Left ventricle myocardium inferior (tissue), 1 donor: ENCODE measurements at regions not wholly inside any gene's neighbourhood (a gene's known extent, or its start where the extent isn't known, plus 50 kb on each side); places are given as distances from the start of the nearest gene placed in this dataset.

ENCODE experiments used
- DNase-seq: peaks from one replicate; pipeline ENCODE4 v3.0.0-alpha.2; 2020
- H3K27ac ChIP-seq: fragments of 200-600 bp; replicated peaks from 2 replicates; pipeline ENCODE4 v1.8.0; 2021
- H3K27me3 ChIP-seq: fragments of 200-600 bp; 2 replicates; pipeline ENCODE4 v1.8.0; 2021; ENCODE audit warnings: low read depth
- H3K36me3 ChIP-seq: fragments of 200-600 bp; 2 replicates; pipeline ENCODE4 v1.8.0; 2021
- H3K4me1 ChIP-seq: fragments of 200-600 bp; 2 replicates; pipeline ENCODE4 v1.8.0; 2021
- H3K4me3 ChIP-seq: fragments of 200-600 bp; 2 replicates; pipeline ENCODE4 v1.8.0; 2021; ENCODE audit warnings: mild to moderate bottlenecking, moderate library complexity
- H3K9me3 ChIP-seq: fragments of 200-600 bp; replicated peaks from 2 replicates; pipeline ENCODE4 v1.8.0; 2021
- CTCF ChIP-seq: fragments of 200-600 bp; IDR thresholded peaks from 2 replicates; pipeline ENCODE4 v1.8.0; 2021; ENCODE audit warnings: antibody characterized with exemption, mild to moderate bottlenecking, borderline replicate concordance
- intact Hi-C: fragments of 100-400 bp; cut with micrococcal nuclease; formaldehyde crosslinking; loops from one replicate; pipeline ENCODE4 v1.11.0; 2022
- donor health status: DM: no; HTN: yes; CAD: no; lungs with severe emphysema.

- H3K9me3 ChIP-seq = peaks cover 10% of the 10 kb centered on the region
- intact Hi-C loops = no loop called here
- DNase-seq = peak; percentile 19
Measured at GRCh38 chr16:79358188-79358587, 242.3 kb downstream of the MAF start.

GRCh38 chr16:79355600-79356358 is 244.8 kb downstream of the MAF start:
- no peak for DNase-seq
- intact Hi-C loops = no loop called here
- Histone ChIP-seq H3K9me3 (peaks cover 5% of the 10 kb centered on the region), H3K27ac (peak overlapping the region; percentile 56), H3K36me3 (no peaks in the 10 kb centered on the region), H3K4me1 (peaks cover 11% of the 10 kb centered on the region), H3K27me3 (no peaks in the 10 kb centered on the region), H3K4me3 (no peak overlapping the region)
- TF ChIP-seq CTCF = no peak

More at GRCh38 chr16:79358188-79358587, 242.3 kb downstream of the MAF start:
- H3K4me1 ChIP-seq = peaks cover 11% of the 10 kb centered on the region
- TF ChIP-seq CTCF = no peak
- H3K27me3 ChIP-seq = peaks cover 5% of the 10 kb centered on the region
- H3K36me3 ChIP-seq = no peaks in the 10 kb centered on the region
- H3K27ac ChIP-seq = peak overlapping the region; percentile 51
- H3K4me3 ChIP-seq = no peak overlapping the region

GRCh38 chr16:79351927-79352326 is 248.6 kb downstream of the MAF start:
- Histone ChIP-seq H3K9me3 (no peaks in the 10 kb centered on the region), H3K4me3 (no peak overlapping the region), H3K4me1 (peaks cover 11% of the 10 kb centered on the region), H3K27me3 (peaks cover 22% of the 10 kb centered on the region), H3K36me3 (no peaks in the 10 kb centered on the region), H3K27ac (no peak overlapping the region)
- TF ChIP-seq CTCF = no peak
- no peak for DNase-seq
- intact Hi-C loops = no loop called here

GRCh38 chr16:79349803-79350202 is 250.7 kb downstream of the MAF start:
- Histone ChIP-seq H3K4me3 (no peak overlapping the region), H3K9me3 (no peaks in the 10 kb centered on the region), H3K27me3 (peaks cover 33% of the 10 kb centered on the region), H3K36me3 (no peaks in the 10 kb centered on the region), H3K4me1 (peaks cover 5% of the 10 kb centered on the region), H3K27ac (no peak overlapping the region)
- no peak for DNase-seq
- TF ChIP-seq CTCF = no peak
- intact Hi-C loops = no loop called here

GRCh38 chr16:79348521-79349306 is 251.8 kb downstream of the MAF start:
- Histone ChIP-seq H3K27ac (no peak overlapping the region), H3K27me3 (peaks cover 33% of the 10 kb centered on the region), H3K4me3 (no peak overlapping the region), H3K4me1 (no peaks in the 10 kb centered on the region), H3K36me3 (no peaks in the 10 kb centered on the region), H3K9me3 (no peaks in the 10 kb centered on the region)
- DNase-seq = no peak
- TF ChIP-seq CTCF = no peak
- intact Hi-C loops = no loop called here
